Embryonic facial prominence (tissue), 1 donor: ENCODE measurements at regions not wholly inside any gene's neighbourhood (a gene's known extent, or its start where the extent isn't known, plus 50 kb on each side); places are given as distances from the start of the nearest gene placed in this dataset.
"Not testable (repeated sequence)": the region's sequence is repeated elsewhere in the genome, so short reads cannot be mapped to it uniquely, and the experiment has no call there.

ENCODE experiments used
- DNase-seq: peaks from one replicate; pipeline ENCODE4 v3.0.0-alpha.2; 2016; ENCODE audit errors: extremely low spot score

DNA sequence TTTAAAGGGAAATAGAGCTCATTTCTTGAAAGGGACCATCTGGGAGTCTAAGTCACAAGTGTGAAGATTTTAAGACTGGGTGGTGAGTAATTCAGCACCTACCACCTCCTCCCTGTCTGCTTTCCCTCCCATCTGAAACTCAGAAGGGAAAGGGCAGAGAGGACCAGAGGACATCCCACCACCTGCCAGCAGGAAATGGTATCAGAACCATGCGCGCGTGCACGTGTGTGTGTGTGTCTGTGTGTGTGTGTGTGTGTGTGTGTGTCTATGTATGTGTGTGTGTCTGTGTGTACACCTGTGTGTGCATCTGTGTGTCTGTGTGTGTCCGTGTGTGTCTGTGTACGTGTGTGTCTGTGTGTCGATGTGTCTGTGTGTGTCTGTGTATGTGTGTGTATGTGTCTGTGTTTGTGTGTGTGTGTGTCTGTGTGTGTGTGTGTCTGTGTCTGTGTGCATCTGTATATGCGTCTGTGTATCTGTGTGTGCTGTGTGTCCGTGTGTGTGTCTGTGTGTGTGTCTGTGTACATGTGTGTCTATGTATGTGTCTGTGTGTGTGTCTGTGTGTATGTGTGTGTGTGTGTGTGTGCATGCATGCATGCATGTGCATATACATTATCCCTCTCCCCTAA lies 76.8 kb downstream of the ZFP36L2 start:
- DNase-seq = no peak

DNA sequence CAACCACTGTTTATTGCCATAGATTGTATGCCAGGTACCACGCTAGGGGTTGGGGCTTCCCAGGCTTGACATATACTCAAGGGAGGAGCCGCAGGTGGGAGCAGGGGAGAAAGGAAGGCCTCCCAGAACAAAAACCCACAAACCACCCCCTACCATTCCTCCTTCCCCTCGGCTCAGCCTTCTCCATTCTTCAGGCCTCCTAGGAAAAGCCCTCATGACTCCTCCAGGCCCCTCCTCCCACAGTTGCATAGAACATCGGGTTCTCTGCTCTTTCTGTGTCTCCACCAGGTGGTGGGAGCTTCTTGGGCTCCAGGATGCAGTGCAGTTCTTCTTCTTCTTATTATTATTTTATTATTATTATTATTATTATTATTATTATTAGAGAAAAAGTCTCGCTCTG lies 80.3 kb downstream of the ZFP36L2 start:
- DNase-seq = no peak

DNA sequence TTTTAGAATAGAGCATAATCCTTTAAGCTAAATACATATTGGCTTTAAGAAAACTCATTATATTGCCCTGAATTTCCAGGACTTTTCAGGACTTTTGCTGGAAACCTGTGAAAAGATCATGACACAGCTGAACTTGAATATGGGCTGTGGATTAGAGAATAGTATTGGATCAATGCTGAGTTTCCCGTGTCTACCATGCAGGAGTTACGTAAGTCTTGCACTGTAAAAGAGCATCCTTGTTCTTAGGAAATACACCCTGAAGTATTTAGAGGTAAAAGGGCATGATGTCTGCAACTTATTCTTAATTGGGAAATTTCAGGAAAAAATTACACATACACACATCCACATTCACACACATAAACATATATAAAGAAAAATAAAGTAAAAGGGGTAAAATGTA lies 82.1 kb downstream of the ZFP36L2 start:
- no peak for DNase-seq

DNA sequence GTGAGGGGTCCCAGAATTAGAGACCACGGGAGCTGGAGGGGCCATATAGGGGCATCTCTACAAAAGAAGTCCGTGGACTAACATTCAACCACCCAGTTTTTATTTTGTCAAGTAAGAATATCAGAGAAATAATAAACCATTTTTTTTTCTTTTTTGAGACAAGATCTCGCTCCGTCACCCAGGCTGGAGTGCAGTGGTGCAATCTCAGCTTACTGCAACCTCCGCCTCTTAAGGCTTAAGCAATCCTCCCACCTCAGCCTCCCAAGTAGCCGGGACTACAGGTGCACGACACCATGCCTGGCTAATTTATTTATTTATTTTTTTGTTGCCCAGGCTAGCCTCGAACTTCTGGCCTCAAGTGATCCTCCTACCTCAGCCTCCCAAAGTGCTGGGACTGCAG lies 82.7 kb downstream of the ZFP36L2 start:
- DNase-seq = no peak

DNA sequence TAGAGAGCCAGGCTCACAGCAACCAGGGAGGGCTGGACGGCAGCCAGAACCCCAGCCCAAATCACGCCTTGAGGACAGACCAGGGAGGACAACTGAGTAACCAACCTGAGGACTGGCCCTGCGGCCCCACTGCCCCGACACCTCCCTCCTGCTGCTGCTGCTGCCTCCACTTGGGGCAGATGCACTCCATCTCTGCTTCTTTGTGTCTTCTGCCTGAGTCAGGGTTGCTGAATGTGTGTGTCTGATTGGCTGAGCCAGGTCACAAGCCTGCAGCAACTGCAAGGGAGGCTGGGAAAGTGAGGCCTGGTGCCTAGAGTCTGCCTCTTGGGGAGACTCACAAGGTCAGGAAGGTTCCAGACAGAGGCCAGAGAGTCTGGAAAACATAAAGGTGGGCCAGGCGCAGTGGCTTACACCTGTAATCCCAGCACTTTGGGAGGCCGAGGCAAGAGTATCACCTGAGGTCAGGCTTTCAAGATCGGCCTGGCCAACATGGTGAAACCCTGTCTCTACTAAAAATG lies 83.4 kb downstream of the ZFP36L2 start:
- no peak for DNase-seq

DNA sequence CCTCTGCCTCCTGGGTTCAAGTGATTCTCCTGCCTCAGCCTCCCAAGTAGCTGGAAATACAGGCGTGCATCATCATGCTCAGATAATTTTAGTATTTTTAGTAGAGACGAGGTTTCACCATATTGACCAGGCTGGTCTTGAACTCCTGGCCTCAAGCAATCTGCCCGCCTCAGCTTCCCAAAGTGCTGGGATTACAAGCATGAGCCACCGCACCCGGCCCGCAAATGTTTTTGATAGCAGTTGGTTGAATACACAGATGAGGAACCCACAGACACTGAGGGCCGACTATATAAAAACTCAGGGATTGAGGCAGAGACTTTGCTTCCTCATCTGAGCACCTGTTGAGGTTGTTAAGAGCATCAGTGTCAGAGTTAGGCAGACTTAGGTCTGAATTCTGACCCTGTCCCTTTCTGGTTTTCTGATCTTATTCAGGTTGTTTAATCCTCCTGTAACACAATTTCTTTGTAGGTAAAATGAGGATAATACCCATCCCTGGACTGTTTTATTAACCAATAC lies 84.7 kb downstream of the ZFP36L2 start:
- not testable (repeated sequence) for DNase-seq

DNA sequence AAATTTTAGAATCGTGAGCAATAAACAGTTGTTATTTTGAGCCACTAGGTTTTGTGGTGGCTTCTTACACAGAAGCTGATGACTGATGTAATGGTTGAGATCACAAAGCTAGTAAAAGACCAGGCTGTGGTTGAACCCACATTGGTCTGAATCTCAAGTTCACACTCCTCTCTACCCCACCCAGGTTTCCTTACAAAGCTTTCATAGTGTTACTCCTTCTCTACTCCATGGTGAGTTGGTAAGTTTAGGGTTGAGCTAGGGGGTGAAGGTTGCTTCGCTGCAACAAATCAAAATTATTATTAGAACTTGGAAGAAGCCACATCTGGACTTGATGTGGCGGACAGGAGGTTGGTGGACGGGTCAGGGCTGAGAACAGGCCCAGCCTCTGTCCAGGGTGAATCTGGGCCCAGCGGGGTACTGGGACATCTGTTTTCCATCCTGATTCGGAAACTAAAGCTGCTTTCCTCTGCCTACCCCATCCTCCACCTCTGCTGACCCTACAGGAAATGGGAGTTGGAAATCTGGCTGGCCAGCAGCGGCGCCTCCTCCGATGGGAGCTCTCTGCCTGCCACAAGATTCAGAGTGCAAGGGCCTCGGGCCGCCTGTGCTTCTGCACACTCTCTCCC lies 86.3 kb downstream of the ZFP36L2 start:
- no peak for DNase-seq

DNA sequence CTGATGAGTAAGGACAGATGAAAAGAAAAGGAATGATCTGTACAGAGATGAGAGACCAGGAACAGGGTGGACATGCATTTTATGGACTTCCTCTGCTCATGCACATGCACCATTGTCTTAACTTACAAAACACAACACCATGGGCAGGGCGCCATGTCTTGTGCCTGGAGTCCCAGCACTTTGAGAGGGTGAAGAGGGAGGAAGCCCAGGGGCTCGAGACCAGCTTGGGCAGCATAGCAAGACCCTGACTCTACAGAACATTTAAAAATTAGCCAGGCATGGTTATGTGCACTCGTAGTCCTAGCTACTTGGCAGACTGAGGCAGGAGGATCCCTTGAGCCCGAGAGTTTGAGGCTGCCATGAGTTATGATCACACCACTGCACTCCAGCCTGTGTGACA lies 86.9 kb downstream of the ZFP36L2 start:
- DNase-seq = no peak

DNA sequence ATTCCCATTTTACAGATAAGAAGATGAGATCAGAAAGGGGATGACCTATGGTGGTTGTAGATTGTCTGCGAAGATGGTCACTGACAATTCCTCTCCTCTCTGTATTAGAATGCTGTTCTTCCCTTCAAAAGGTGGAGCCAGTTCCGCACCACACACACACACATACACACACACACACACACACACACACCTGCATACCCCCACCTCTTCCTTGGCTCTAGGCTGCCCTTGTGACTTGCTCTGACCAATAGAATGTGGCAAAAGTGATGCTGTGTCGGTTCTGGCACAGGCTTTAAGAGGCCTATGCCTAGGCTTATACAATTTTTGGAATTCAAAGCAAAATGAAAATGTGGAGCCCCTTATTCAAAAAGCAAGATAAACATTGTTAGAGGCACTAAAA lies 88.0 kb downstream of the ZFP36L2 start:
- DNase-seq = no peak

DNA sequence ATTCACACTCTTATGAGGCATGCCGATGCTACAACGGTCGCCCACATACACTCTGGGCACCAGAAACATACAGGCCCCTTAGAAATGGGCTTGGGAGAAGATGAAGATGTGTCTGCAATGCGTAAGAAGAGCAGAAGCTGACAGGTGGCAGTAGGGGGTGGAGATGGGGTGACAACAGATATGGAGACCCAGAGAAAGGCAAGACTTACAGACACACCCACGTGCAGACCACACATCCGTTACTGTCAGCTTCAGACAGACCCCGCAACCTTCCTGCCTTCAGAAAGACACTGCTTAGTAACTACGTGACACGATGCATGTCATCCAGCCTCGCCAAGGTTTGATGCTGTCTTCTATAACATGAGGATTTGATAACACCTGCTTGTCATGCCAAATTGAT lies 89.5 kb downstream of the ZFP36L2 start:
- no peak for DNase-seq

DNA sequence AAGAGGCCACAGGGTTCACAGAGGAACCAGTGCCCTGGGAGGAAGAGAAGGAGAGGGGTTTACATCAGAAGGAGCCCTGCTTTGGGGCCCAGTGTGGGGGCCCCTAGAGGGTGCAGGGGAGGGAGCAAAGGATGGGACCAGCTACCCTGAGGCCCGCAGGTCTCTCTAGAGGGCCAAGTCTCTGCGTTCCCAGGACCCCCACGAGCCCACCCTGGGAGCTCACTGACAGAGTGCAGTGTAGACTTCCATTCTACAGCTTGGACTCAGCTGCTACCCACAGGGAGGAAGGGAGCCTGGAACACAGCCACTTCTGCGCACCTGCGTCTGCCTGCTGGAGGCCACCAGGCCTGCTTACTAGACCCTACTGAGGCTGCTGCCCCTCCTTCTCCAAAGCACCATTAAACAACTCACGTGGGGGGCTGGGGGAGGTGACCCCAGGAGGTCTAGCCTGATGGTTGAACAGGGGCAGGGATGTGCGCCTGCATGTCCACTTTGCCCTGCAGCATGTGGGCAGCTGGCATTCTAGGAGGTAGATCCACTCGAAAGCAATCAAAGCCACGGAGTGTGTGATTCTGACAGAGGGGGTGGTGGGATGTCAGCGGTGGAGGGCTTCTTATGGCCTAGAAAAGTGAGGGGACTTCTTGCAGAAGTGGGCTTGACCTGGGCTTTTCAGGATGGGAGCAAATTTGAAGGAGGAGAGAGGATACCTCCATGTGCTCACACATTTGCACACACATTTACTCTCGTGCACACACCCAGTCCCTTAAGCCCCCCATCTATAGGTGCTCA lies 90.2 kb downstream of the ZFP36L2 start:
- no peak for DNase-seq

DNA sequence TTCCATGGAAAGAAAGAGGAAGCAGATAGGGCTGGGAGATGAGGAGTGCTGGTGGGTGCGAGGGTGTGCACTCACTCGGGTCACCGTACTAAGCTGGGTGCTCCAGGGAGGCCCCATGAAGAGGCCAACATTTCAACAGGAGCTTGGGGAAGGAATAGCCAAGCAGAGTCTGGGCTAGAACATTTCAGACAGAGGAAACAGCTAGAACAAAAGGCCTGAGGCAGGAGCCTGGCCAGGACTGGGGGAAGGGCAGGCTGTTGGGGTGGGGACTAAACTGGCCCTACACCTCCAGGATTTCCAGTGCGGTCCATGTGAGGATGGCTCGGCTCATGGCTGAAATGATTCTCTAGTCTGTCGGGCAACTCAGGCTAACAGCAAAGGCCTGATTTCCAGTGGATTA lies 90.8 kb downstream of the ZFP36L2 start:
- DNase-seq = no peak

DNA sequence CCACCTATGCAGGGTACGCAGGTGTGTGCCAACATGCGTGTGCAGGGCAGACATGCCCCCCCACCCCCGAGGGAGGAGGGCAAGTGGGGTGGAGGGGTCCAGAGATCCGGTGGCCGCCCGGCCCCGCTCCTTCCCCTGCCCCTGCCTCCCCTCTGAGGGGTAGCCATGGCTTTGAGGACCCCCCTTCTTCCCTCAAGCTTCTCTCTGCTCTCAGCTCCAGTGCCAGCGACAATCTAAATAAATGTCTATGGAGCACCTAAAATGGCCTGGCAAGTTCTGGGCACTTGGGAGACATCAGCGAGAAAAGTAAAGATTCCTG lies 91.9 kb downstream of the ZFP36L2 start:
- no peak for DNase-seq

DNA sequence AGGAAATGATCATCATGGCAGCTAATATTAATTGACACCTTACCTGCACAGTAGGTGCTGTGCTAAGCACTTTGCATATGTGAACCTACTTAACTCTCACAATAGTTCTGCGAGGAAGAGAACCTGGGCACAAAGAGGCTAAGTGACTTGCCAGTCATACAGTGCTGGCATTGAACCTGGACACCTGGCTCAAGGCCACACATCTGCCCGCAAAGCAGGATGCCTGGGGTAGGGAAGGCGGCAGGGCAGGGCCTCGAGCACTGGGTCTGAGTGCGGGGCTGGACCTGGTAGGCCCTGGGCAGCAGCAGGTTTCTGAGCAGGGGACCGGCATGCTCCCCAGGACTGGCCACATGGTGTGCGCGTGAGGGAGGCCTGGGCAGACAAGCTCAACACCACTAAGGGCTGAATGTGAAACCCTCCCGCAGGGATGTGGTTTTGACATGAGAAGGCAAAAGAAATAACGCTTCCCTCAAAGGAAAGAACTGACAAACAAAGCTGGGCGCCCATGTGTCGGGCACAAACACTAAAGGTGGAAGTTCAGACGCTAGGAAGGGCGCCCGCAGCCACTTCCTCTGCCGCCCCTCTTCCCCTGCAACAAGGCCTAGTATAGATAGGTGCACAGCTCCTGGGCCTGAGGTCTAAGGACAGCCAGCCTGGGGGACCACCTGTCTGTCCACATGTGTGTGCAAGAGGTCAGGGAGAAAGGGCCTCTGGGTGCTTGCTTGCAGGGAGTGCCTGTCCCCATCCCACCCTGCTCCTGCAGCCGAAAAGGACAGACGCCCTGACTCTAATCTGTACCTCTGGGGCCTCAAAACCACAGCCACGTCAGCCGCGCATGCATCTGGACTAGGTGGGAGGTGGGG lies 92.5 kb downstream of the ZFP36L2 start:
- no peak for DNase-seq

DNA sequence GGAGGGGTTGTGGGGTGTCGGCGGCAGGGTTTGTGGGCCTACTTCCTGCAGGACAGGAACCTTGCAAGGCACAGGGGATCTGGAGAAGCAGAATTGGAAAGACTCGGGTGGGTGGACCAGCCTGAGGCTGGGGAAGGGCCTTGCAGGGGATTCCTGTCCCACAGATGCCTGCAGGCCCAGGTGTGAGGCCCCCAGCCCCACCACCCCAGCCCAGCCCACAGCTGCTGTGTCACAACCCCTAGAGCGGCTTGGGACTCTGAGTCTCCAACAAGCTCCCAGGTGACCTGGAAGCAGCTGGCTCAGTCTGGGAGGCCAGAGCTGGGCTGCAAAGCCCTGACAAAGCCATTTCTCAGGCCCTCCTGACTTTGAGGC lies 93.1 kb downstream of the ZFP36L2 start:
- no peak for DNase-seq

DNA sequence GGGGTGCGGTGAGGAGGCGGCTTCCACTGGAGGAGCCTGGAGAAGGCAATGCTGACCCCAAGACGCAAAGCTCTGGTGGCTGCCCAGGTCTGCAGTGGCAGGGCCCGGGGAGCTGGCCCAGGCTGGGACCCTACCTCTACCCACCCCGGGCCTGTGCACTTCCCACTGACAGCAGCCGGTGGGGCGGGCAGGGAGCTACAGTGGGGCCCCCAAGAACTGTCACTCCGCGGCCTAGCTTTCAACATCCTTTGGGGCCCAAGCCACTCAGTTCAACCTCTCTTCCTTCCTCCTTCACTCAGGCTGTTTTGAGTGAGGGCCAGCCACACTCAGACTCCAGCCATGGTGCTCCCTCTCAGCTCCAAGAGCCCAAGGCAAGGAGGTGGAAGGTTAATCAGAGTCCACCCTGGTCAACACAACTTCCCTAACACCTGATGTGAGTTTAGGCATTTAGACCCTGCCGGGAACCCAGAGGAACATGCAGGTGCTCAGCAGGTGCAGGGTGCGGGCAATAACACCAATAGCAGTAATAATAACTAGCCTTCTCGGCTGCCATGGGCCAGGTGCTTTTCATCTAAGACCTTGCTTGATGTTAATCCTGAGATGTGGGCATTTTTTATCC lies 93.6 kb downstream of the ZFP36L2 start:
- no peak for DNase-seq

DNA sequence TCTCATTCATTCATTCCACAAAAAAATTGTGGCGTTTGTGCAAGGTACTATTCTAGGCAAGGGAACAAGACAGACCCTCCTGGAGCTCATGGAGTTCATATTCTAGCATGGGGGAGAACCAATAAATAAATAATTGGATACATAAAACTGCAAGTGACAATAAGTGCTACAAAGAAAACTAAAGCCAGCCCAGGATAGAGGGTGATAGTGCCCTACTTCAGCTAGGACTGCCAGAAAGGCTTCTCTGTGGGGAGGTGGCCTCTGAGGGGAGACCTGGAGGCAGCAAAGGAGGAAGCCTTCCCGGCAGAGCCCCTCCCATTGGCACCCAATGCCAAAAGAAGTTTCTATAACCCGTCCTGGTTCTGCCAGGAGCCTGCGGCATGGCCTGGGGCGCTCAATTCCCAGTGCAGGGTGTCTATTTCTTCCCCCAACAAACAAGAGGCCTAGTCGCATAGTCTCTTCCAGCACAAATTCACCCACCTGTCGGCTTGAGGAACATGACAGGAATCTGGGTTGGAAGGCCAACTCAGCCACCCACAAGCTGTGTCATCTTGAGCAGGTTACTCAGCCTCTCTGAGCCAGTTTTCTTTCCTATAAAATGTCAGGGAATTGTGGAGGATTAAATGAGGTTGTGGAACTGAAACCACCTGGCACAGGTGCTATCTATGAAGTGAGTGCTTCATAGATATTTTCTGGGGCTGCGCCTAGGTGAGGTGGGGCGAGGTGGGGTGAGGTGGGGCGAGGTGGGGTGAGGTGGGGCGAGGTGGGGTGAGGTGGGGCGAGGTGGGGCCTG lies 94.3 kb downstream of the ZFP36L2 start:
- DNase-seq = no peak

DNA sequence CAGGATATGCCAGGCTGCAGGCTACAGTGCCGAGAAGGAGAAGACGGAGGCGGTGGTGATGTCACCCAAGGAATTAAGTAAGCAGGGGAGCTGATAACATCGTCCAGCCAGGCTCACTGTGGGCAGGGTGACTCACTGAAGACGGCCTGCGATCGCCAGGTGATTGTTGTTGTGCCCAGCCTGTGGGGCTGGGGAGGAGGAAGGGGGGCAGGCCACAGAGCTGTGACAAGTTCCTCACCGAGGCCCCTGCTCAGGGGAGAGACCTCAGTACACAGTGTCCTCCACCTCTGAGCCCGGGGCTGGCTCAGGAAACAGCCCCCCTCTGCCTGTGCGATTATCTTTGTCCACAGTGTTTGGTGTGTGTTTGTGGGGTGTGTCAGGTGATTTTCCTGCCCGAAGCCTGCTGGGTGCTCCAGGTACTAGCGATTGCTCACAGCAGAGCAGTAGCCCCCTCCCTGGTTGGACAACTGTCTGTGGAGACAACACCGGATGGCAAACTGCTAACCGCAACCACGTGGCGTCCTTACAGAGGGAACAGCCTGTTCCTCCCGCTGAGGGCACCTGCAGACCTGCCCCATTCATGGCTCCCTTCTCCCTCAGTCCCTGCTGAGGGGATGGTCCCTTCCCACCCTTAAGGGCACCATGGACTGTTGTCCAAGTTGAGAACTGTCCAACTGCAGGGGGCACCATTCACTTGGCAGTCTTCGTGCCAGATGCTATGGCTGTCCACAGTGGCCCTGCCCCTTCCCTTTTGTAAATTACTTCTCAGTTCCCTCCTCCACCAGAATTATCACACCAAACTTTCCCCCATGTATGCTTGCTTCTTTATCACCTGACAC lies 95.1 kb downstream of the ZFP36L2 start:
- no peak for DNase-seq

DNA sequence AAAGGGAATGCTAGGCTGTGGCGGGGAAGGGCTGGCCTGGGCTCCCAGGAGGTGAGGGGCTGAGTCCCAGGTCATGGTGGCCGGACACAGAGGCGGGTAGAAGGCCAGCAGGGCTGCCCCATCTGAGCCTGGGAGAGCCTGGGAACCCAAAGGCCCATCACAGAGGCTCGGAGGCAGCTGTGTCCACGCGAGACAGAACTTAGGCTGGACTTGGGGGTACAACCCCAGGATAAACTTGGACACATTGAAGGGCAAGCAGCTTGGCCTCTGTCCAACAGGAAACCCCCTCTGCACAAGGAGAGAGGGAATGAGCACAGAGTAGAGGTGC lies 95.9 kb downstream of the ZFP36L2 start:
- DNase-seq = no peak
